ENCODE measurements at regions not wholly inside any gene's neighbourhood (a gene's known extent, or its start where the extent isn't known, plus 50 kb on each side); places are given as distances from the start of the nearest gene placed in this dataset.

- no peak for DNase-seq (ENCODE audit: low spot score)
Observed at GRCh38 chr5:54927097-54927746, 58.2 kb downstream of the ESM1 start.

GRCh38 chr5:54924487-54924886, 60.9 kb downstream of the ESM1 start:
- DNase-seq (ENCODE audit: low spot score) = no peak

GRCh38 chr5:54917323-54917722, 68.1 kb downstream of the ESM1 start:
- DNase-seq (ENCODE audit: low spot score) = no peak

- DNase-seq (ENCODE audit: low spot score) = no peak
Observed at GRCh38 chr5:54915466-54916027, 69.8 kb downstream of the ESM1 start.

GRCh38 chr5:54912021-54912420, 73.4 kb downstream of the ESM1 start:
- DNase-seq (ENCODE audit: low spot score) = no peak

- no peak for DNase-seq (ENCODE audit: low spot score)
Observed at GRCh38 chr5:54909911-54910870, 75.2 kb downstream of the ESM1 start.

- DNase-seq (ENCODE audit: low spot score) = no peak
Observed at GRCh38 chr5:54908774-54909525, 76.4 kb downstream of the ESM1 start.

GRCh38 chr5:54905942-54906537, 79.4 kb downstream of the ESM1 start:
- DNase-seq (ENCODE audit: low spot score) = peak; percentile 12

GRCh38 chr5:54905246-54905795, 80.1 kb downstream of the ESM1 start:
- DNase-seq (ENCODE audit: low spot score) = no peak

GRCh38 chr5:54904425-54904824, 81.0 kb downstream of the ESM1 start:
- DNase-seq (ENCODE audit: low spot score) = no peak

- no peak for DNase-seq (ENCODE audit: low spot score)
Observed at GRCh38 chr5:54902791-54903473, 82.5 kb downstream of the ESM1 start.

- DNase-seq (ENCODE audit: low spot score) = no peak
Observed at GRCh38 chr5:54900984-54901725, 84.2 kb downstream of the ESM1 start.

GRCh38 chr5:54897001-54897400, 88.4 kb downstream of the ESM1 start:
- DNase-seq (ENCODE audit: low spot score) = no peak

GRCh38 chr5:54895816-54896341, 89.5 kb downstream of the ESM1 start:
- DNase-seq (ENCODE audit: low spot score) = peak; percentile 39

GRCh38 chr5:54894957-54895815, 90.2 kb downstream of the ESM1 start:
- DNase-seq (ENCODE audit: low spot score) = no peak

- no peak for DNase-seq (ENCODE audit: low spot score)
Observed at GRCh38 chr5:54889826-54890225, 95.6 kb downstream of the ESM1 start.

GRCh38 chr5:54887663-54888062, 97.7 kb downstream of the ESM1 start:
- DNase-seq (ENCODE audit: low spot score) = no peak

- no peak for DNase-seq (ENCODE audit: low spot score)
Observed at GRCh38 chr5:54886866-54887265, 98.5 kb downstream of the ESM1 start.

GRCh38 chr5:54885636-54886035, 99.8 kb downstream of the ESM1 start:
- DNase-seq (ENCODE audit: low spot score) = no peak

Data from putamen (tissue), 1 donor.